HuH-7.5 (cell line): ENCODE measurements at regions not wholly inside any gene's neighbourhood (a gene's known extent, or its start where the extent isn't known, plus 50 kb on each side); places are given as distances from the start of the nearest gene placed in this dataset.
A peak's percentile ranks its signal among the peaks of the same experiment; 100 is the strongest.
"Not testable (repeated sequence)": the region's sequence is repeated elsewhere in the genome, so short reads cannot be mapped to it uniquely, and the experiment has no call there.

Source experiments
- DNase-seq: peaks from one replicate; pipeline ENCODE4 v3.0.0; 2011; ENCODE audit warnings: low spot score

DNA sequence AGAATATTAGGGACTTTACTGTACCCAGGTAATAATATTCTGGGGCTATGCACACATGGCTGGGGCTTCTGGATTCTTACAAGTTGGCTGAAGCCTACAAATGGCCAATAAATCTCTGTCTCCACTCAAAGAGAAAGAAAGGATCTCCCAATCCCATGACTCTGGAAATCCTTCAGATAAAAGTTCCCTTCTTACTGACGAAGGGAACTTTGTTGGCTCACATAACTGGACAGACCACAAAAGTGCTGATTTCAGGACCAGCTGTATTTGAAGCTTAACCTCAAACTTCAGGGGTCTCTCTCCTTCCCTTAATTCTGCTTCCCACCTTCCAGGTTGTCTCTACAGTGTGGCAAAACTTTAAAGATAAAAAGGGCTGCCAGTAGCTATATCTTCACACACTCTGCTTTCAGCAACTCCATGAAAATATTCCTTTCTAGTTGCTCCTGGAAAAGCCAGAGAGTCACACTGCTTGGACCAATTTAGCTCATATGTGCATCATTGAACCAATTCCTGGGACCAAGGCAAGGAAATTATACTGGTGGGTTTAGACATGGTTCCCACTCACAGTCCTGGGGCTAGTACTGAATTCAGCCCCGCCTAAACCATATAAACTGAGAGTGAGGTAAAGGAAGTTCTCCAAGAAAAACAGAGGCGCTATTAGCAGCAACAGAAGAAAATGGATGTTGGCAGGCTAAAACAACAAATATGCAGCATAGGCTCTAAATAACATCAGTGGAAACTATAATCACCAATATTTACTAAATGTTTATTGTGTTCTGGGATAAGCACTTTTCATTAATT is 290.0 kb upstream of the GADL1 start:
- no peak for DNase-seq

DNA sequence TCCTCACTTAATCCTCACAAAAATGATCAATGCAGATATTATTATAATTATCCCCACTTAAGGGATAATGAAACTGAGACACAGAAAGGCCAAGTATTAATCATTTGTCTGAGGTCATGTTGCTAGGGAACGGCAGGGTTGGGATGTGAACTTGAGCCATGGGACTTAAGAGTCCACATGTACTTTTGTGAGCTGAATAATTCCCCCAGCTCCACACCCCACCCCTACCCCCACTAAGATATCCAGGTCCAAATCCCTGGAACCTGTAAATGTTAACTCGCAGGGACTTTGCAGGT is 290.5 kb upstream of the GADL1 start:
- DNase-seq: no peak

DNA sequence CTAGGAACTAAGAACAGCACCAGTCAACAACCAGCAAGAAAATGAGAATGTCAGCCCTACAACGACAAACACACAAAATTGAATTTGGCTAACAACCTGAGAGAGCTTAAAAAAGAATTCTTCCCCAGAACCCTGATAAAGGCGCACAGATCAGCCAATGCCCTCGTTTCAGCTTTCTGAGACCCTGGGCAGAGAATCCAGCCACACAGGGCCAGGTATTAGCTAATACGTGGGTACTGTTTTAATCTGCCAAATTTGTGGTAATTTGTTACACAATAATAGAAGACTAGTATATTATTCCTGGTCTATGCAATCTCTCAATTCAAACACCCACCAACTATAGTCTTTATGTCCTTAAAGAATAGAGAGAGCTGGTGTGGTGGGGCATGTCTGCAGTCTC is 291.6 kb upstream of the GADL1 start:
- no peak for DNase-seq

DNA sequence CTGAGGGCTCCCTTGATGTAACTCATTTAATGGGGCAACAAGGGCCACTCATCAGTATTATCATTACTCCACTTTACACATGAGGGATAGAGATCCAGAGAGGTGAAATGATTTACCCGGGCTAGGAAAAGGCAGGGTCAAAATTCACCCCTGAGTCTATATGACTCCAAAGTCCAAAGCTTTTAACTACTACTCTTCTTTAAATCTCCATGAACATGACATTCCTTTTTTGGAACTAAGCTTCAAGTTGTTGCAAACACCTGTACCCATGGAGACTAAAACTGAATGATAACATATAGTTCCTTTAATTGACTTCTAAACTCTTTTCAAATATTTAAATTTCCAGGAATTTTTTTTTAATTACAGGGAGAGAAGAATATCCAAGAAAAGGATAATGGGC is 292.9 kb upstream of the GADL1 start:
- peak; percentile 63 for DNase-seq

DNA sequence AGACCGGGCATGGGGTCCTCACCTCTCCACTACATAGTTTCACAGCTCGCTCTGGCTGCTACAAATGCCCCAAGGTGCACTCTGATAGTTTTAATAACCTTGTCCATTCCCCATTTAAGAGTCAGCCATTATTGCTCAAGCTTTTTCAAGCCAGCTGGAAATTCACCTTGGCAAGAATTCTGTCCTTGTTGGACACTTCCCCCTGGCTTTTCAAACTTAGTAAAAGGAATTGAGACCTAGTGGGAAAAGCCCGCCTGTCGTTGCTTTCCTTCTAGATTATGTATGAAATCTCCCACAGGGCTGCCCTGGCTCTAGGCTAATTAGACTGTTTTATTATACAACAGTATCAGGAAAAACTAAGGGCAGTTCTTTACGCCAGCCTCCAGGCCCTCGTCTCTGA is 293.7 kb upstream of the GADL1 start:
- no peak for DNase-seq

DNA sequence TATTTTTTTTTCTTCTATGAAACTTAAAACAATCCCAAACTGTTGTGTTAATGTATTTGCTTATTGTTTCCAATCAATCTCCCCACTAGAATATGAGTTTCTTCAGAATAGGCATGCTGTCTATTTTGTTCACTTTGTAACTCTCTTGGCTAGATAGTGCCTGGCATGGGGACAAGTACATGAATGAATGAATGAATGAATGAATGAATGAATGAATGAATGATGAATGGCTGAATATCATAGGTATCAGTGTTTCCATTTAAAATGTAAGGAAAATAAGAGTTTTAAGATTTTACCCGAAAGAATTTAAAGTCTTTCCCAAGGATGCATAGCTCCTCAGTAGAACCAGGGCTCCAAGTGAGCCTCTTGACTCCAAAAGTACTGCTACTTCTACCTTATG is 294.9 kb upstream of the GADL1 start:
- no peak for DNase-seq

DNA sequence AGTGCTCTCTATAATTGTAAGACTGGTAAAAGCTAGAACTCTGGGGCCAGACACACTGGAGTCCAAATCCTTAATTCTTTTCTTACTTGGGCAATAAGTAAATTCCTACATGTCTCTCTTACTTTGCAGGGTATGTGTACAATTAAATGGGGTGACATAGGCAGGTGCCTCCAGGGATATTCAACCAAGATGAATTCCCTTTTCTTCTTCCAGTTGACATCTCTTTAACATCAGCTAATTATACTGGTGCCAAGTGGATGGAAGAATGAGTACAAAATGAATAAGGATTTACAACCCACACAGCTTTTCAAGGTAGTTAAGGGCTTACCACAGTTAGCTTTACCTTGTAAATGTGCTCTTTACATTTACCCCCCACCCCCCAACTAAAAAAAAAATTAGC is 295.5 kb upstream of the GADL1 start:
- no peak for DNase-seq

DNA sequence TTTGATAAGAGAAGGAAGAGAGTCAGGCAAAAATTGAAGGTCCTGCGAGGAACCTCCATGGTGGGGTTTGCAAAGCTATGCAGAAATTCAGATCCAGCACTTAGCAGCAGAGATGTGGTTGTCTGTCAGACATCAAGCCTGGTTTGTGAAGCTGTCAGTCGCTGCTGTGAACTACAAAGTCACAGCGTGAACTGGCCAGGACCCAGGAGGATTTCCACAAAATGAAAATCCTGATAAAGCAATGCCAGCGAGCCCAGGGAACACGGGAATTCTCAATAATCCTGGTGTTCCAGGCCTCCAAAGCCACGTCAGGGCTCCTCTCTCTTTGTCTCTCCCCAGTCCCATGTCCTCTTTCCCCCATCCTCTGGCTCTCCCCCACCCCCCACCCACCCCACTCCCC is 296.9 kb upstream of the GADL1 start:
- no peak for DNase-seq

DNA sequence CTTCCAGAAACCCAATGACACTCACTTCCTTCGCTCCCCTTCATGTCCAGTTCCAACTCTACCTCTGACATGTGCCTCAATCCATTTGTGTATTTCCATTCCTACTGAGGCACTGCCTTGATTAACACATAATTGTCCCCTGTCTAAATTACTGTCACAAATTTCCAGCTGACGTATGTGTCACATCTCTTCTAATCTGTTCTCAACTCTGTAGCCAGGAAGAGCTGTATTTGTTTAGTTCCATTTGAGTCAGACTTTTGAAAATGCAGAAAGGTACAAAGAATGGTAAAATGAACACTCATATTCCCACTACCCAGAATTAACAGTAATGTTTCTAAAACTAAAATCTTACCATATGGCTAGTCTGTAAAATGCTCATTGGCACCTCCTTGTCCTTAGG is 299.0 kb upstream of the GADL1 start:
- no peak for DNase-seq

DNA sequence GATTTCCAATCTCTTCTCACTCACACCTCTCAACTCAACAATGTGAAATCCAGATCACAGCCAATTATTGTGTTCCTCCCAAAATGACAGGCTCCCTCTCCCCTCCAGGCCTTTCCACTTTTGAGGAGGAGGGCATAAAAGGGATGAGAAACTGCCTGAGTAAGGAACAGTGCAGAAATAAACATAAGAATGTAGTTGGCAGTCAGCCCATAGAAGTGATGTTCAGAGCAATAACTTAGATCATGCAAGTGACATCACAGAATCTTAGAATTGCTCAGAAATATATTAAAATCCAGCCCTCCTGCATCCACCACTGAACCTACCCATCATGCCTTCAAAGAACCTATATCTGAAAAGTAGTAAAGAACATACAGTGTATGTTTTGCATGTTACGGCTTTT is 299.4 kb upstream of the GADL1 start:
- no peak for DNase-seq

DNA sequence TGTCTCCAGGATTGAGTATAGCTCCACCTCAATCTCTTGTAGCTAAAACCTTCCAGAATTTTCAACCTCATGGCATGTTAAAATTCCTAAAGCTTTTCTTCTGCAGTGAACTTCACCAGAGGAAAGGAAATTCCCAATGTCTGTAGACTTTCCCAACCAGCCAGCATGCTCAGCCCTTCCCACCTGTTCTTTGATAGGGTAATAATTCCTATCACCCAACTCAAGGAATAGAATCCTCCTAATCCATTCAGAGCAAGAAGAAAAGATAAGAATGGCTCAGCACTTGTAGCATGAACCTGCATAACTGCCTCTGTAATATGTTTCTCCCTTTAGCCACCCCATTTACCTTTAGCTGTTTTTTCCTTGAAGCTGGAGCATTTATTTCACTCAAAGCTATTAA is 301.8 kb upstream of the GADL1 start:
- DNase-seq: no peak

DNA sequence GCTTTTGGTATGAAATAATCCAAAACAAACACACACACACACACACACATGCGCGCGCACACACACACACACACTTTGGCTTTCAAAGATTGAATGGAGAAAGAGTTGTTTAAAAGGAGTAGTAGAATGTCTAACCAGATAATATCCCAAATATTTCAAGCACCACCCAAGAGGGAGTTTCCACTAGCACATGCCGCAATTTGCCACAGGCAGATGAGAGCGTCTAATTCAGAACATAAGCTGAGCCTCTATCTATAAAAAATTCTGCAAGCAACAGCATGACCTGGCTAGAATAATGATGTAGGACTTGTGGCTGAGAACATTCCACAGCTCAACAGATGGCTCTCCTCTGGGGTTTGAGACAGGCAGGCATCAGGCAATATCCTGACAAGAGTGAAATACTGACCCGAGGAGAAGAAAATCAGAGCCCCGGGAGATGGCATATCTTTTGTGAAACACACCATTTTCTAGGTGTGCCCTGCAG is 302.5 kb upstream of the GADL1 start:
- DNase-seq: no peak

DNA sequence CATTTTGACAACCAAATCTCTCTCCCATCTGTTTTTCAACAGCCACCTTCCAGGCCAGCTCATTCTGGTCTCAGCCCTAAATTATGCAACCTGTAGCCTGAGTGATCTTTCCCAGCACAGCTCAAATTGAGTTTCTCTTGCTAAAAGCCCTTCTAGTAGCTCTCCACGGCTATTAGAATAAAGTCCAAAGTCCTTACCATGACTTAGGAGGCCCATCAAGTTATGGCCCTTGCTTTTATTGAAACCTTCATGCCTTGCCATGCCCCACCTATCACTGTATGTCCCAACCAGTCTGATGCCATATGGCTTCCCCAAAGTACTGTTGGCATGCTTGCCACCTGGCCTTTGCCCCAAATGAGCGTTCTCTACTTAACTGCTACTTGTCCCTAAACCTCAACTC is 303.5 kb upstream of the GADL1 start:
- no peak for DNase-seq

DNA sequence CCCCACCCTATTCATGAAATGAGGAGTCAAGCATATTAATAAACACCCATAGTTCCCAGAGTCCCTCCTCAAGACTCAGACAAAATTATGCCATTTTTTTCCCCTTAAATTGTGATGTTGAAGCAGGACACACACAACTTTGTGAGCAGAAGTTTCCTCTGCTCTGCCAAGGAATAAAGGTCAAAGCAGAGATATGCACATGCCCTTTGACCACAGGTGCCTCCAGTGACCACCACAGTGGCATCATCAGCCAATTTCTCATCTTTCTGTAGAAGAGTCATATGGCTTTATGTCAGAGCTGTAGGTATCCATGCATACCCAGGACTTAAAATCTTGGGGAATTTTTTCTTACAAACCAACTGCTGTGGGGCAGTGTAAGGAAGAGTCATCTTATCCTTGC is 304.4 kb upstream of the GADL1 start:
- DNase-seq: no peak

DNA sequence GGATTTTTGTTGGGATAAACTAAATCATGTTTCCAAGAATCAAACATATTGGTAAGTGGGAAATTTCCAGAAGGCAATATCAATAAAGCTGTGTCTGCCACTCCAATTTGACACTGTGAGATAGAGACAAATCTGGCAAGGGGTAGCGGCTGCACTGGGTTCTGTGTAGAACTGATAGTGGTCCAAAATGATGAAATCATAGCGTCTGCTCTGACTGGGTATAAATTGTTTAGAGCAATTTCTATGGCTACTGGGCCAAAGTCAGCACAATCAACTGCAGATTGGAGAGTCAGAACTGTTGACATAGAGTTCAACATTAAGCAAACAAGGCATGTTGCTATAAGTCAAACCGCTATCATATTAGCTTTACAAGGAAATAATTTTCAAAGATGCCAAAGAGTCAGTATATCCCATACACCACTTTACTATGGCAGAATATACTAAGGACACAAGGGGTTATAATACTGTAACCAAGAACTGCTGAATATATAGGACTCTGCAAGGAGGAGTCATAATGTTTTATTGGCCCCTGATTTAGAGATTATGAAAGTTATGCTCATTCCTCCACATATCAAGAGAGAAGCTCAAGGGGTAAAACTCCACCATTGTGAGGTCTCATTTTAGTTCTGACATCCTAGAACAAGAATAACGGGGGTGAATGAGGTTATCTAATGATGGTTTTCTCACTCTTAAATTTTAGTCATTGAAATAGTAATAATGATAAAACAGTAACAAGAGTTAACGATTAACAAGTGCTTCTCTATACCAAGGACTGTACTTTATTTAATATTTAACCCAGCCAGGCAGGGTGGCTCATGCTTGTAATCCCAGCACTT is 309.7 kb upstream of the GADL1 start:
- DNase-seq: peak; percentile 42

DNA sequence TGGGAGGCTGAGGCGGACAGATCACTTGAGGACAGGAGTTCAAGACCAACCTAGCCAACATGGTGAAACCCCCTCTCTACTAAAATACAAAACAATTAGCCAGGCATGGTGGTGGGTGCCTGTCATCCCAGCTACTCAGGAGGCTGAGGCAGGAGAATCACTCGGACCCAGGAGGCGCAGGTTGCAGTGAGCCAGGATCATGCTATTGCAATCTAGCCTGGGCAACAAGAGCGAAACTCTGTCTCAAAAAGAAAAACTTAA is 310.3 kb upstream of the GADL1 start:
- DNase-seq: not testable (repeated sequence)

DNA sequence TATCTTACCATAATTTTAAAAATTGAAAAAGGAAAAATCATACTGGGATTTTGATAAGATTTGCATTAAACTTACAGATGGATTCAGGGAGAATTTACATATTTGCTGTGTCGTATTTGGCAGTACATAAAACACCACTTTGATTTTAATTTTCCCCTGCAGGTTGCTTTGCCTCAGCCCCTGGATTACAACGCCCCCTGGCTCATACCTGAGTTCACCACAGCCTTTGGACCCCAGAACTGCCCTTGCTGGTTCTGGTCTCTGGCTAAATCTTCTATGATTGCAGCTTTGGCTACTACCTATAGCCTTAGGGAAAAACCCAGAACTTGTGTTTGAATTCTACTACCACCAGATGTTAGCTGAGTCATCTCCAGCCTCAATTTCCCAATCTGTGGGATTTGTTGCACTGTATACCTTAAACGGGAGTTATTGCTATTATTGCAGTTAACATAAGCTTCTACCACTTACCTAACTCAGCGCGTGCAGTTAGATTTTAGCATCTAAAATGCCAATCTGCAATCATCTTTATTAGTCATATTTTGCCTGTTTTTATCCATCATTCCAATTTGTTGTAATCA is 315.7 kb upstream of the GADL1 start:
- no peak for DNase-seq

DNA sequence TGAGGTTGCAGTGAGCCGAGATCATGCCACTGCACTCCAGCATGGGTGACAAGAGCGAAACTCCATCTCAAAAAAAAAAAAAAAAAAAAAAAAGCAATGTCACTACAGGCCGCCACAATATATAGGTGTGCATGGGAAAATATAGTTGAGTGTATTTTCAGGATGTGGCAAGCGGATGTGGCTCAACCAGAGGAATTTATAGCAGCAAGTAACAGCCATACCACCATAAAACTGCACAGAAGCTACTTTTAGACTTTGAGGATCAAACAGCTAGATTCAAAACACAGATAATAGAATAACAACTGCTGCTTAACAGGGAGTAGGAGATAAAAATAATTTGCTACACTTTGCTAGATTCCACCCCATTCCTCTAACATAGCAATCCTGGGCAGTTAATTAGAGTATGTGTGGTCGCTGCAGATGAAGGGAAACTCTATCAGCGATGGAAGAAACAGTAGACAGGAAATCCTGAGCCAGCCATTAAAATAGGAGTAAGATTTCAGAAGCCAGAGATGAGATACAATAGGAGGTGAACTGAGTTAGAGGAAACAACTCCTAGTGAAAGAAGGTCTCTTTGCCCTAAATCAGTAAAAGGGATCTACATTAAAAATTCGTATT is 318.7 kb upstream of the STT3B start:
- DNase-seq: no peak

DNA sequence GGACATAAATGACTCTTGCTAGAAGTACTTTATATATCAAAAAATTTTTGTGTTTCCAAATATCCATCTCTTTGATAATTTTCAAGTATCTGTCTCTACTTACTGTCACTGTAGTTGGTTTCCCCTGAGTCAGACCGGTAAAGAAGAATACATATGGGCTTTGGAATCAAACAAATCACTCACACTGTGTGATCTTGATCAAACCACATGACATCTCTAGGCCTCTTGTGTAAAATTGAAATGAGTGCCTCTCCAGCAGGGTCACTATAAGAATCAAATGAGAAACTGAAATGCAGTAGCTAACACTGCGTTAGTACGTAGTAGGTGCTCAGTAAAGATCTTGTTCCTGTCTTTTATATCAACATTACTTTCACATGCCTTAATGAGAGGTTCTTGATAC is 314.6 kb upstream of the STT3B start:
- no peak for DNase-seq

DNA sequence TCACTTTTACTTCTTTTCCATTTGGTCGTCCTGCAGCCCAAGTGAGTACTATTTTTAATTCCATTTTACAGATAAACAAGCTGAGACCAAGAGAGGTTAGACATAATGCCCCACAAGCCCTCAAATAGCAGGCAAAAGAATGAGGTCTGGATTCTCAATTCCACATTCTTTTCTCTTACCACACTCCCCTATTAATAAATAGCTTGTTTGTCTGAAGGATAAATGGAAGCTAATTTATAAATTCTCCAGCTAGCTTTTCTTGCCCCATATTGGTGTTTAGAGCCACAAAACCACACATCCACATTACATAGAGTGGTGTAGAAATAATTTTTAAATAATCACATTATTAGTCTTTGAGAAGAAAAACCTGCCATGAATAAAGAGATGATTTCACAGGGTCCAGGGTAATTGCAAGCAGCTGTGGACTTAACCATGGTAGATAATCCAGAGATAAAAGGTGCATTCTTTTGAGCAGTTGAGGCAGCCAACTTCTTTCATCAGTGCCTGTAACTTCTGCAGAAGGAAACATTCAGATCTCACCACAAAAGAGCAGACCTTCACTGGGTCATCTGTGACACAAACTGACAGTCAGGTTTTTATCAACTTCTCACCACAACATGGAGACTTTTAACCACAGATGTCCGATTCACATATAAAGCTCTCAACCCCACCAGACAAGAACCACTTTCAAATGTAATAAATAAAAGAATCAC is 313.4 kb upstream of the STT3B start:
- DNase-seq: no peak

DNA sequence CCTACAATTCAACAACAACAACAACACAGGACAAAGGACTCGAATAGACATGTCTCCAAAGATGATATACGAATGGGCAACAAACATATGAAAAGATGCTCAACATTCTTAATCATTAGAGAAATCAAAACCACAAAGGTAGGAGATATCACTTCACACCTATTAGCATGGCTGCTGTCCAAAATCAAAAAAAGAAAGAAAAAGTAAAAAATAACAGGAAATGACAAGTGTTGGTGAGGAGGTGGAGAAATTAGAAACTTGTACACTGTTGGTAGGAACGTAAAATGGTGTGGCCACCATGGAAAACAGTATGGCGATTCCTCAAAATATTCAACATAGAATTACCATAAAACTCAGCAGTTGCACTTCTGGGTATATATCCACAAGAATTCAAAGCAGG is 312.3 kb upstream of the STT3B start:
- no peak for DNase-seq

DNA sequence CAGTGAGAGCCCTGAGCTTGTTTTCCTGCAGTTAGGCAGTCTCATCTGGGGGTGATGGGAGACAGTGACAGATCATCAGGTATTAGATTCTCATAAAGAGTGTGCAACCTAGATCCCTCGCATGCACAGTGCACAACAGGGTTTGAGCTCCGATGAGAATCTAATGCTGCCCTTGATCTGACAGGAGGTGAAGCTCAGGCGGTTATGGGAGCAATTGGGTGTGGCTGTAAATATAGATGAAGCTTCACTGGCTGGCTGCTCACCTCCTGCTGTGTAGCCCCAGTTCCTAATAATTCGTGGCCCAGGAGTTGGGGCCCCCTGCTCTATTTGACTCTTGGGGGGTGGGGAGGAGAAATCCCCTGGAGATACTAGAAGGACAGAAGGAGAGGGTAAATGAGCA is 309.4 kb upstream of the STT3B start:
- DNase-seq: no peak

DNA sequence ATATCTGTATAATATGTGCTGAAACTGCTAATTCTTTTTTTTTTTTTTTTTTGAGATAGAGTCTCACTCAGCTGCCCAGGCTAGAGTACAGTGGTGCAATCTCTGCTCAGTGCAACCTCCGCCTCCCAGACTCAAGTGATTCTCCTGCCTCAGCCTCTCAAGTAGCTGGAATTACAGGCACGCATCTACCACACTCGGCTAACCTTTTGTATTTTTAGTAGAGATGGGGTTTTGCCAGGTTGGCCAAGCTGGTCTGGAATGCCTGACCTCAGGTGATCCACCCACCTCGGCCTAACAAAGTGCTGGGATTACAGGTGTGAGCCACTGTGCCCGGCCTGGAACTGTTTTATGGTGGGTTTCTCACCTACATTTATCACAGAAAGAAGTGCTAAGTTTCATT is 307.8 kb upstream of the STT3B start:
- no peak for DNase-seq
